ENCODE measurements at regions not wholly inside any gene's neighbourhood (a gene's known extent, or its start where the extent isn't known, plus 50 kb on each side); places are given as distances from the start of the nearest gene placed in this dataset.

DNA sequence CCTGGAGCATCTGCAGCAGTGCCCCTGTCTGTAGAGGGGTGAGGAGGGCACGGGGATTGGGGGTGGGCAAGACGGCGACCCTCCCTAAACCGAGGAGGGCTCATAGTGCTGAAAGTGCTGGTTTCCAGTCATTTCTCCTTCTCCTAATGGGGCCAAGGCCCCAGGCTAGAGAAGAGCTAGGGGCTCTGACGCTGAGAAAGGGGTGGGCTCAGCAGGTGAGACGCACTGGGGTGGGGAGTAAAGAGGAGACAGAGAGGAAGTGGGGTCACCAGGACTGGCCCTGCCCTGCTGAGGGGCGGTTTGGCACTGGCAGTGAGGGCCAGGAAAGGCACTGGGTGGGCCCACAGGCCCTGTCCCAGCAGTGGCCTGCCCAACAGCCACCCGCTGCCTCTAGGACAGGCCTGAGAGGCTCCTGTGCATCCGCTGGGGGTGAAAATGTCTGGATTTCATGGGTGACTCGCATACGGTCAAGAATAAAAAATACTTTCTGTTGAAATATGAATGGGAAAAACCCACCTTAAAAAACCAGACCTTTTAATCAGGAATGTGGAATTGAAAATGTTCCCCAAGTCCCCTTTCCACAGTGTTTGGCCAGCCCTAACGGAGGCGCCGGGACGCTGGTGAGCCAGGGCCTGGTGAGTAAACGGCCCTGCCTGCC lies 122.4 kb upstream of the SMURF2 start:
- TF ChIP-seq, protein P1, sequence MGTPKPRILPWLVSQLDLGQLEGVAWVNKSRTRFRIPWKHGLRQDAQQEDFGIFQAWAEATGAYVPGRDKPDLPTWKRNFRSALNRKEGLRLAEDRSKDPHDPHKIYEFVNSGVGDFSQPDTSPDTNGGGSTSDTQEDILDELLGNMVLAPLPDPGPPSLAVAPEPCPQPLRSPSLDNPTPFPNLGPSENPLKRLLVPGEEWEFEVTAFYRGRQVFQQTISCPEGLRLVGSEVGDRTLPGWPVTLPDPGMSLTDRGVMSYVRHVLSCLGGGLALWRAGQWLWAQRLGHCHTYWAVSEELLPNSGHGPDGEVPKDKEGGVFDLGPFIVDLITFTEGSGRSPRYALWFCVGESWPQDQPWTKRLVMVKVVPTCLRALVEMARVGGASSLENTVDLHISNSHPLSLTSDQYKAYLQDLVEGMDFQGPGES (IDR thresholded peaks at IDR 0.05; ENCODE audit: low read depth, low read length): no peak
- TF ChIP-seq GABPA (IDR thresholded peaks at IDR 0.05; ENCODE audit: low read depth) (no peak), POLR2AphosphoS5 (IDR thresholded peaks at IDR 0.05; ENCODE audit: low read depth, low read length) (no peak), EP300 (IDR thresholded peaks at IDR 0.05; ENCODE audit: borderline replicate concordance in 1 of 2, low read depth in 1 of 2, low read length in 1 of 2) (no peak)
- TF ChIP-seq, protein P2, sequence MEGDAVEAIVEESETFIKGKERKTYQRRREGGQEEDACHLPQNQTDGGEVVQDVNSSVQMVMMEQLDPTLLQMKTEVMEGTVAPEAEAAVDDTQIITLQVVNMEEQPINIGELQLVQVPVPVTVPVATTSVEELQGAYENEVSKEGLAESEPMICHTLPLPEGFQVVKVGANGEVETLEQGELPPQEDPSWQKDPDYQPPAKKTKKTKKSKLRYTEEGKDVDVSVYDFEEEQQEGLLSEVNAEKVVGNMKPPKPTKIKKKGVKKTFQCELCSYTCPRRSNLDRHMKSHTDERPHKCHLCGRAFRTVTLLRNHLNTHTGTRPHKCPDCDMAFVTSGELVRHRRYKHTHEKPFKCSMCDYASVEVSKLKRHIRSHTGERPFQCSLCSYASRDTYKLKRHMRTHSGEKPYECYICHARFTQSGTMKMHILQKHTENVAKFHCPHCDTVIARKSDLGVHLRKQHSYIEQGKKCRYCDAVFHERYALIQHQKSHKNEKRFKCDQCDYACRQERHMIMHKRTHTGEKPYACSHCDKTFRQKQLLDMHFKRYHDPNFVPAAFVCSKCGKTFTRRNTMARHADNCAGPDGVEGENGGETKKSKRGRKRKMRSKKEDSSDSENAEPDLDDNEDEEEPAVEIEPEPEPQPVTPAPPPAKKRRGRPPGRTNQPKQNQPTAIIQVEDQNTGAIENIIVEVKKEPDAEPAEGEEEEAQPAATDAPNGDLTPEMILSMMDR (IDR thresholded peaks at IDR 0.05): no peak

Measured in SK-N-SH (cell line).